Hypothalamus (tissue), 51 donors: ENCODE measurements at regions not wholly inside any gene's neighbourhood (a gene's known extent, or its start where the extent isn't known, plus 50 kb on each side); places are given as distances from the start of the nearest gene placed in this dataset.

Experiments
- DNase-seq, 51 donors: peaks; one replicate each; lab custom pipeline; 2025; lab: John Stamatoyannopoulos, UW

- no peak for DNase-seq
These were observed 567.4 kb upstream of the MKI67 start for GRCh38 chr10:128693493-128694131.

- DNase-seq, result no peak
These were observed 568.1 kb upstream of the MKI67 start for GRCh38 chr10:128694168-128694850.

DNA sequence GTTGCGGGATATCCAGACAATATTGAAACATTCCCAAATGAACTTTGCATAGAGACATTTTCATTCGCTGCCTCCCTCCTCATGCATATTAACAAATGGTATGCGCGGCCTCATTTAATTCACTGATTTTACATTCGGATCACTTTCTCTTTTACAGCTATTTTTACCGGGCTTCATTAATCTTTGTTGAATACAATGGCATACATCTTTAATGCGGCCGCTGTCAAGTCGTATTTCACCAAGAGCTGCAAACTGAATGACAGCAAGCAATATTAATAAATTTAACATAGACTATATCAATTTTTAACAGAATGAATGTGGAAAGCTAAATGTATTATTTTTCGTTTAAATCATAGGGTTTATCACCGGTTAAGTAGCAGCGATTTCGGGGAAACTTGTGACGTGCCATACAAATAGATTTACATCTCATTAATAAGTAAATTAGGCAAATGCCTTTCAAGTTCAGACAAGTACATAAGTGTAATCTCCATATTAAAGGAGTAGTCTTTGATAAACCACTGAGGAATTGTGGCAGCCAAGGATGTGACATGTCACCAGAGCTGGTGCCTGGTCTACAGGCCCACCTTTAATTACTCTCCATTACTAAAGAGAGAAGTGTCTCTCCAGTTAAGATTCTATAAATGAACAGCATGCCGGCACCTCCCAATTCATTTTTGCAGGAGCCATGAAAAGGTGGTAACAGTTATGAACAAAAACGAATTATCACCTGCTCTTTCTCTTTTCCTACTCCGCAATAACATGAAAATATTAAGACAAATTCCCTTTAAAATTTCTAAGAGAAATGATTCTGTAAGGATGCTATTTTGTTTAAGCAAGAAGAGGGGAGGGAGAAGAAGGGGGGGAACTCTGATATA, 568.9 kb upstream of the MKI67 start:
- no peak for DNase-seq

- DNase-seq, result no peak
These were observed 569.7 kb upstream of the MKI67 start for GRCh38 chr10:128695931-128696330.

GRCh38 chr10:128697437-128697836, 571.2 kb upstream of the MKI67 start:
- DNase-seq, result no peak

DNA sequence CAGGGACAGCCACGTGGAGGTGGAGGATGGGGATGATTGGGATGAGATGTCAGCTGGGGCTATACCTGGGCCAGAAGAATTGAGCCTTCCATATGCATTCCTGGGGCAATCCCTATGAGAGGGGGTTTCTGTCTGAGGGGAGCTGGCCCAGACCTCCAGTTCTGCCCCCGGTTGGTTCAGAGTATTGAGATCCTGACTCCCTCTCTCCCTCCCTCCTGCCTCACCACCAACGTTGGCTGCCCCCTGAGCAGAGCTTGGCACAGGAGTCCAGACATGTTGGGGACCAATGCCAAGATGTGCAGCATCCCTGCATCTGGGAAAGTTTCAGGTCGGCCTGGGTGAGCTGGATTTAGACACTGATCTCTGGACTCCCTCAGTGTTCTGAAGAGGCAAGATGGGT, 575.2 kb upstream of the MKI67 start:
- no peak for DNase-seq

DNA sequence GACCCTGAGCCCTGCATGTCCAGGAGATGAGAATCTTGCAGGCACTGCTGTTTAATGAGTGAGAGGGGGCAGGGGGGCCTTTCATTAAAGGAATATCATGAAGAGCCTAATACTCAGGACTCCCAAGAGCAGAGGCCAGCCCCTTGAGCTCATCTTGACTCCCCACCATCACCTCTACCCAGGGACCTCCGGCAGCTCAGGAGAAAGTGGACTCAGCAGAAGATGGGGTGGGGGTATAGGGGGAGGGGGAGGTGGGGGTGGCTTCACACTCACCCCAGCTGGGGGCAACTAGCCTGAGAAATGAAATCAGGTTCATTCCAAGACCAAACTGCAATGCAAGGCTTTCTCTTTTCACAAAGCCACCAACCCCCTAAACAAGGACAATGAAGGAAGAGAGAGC, 575.6 kb upstream of the MKI67 start:
- no peak for DNase-seq

- no peak for DNase-seq
These were observed 578.5 kb upstream of the MKI67 start for GRCh38 chr10:128704716-128705115.

GRCh38 chr10:128708182-128708581, 582.0 kb upstream of the MKI67 start:
- no peak for DNase-seq

DNA sequence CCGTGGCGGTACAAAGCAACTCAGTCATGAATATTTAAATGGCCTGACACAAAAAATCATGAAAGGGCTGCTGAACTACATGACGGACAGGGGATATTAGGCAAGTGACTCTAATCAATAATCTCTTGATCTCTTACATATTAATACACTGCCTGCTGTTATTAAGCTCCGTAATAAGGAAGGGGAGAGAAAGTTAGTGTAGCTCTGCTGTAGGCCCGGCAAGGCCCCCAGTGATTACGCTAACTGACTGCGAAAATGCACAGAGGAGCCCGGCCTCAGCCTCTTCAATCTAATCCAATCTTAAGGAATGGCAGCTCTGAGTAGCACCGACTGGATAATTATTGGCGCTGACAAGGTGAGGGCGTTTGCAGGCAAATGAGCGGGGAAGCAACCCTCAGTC, 583.5 kb upstream of the MKI67 start:
- DNase-seq, result no peak

DNA sequence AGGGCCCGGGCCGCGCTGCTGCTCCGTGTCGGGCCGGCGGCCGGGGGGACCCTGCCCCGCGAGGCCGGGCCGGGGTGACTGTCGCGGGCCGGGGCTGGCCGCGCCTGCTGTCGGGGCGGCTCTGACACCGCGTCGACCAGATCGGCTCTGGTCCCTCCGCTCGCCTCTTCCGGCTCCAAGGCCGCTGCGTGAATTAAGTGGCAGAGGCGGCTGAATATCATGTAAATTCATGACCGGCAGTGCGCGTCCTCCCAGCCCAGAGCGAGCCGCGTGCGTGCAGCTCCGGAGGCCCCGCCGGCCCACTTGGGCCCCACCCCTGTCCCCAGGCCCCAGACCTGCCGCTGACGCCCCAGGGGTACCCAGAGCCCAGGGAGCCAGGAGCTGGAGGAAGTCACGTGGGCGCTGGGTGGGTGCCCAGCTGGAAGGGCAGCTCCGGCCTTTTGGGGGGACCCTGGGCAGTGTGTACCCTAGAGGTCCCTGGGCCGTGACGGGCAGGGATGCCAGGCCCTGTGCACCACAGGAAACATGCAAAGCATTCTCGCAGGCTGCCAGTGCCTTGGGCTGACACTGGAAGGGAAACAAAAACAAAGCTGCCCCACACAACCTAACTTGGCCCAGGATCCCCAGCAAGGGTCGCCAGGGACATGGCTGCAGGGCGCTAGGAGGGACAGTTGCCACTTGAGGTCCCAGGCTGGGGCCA, 584.0 kb upstream of the MKI67 start:
- no peak for DNase-seq

GRCh38 chr10:128710798-128711183, 584.6 kb upstream of the MKI67 start:
- no peak for DNase-seq

- DNase-seq, result no peak
These were observed 585.6 kb upstream of the MKI67 start for GRCh38 chr10:128711806-128712205.

DNA sequence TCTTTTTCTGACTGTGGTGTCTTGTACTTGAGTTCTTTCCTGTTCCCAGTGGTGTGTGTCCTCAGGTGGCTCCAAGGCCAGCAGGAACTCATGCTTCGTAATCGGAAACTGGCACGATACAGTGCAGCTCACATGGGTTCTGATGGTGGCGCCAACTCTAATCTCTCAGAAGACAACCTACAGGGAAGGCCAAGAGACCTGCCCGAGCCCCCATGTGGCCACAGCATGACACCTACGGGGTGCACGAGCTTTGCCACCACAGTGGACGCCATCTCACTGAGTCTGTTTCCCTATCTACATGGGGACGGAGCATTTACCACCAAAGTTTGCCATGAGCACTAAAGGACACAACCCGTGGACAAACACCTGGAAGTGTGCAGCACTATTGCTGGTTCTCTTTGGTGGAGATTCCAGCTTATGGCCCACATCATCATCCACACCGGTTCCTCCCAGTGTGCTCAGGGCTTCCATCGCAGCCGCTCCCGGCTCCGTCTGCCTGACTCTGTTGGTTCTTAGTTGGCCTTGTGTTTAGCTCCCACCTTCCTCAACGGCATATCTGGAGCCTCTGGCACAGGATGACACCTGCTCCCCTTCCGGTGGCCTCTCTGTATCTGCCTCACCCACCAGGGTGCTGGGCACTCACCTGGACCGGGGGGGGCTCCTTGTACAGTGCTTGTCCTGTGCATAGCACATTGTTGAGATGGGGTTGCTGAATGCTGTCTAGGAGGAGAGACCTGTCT, 586.6 kb upstream of the MKI67 start:
- no peak for DNase-seq

- DNase-seq, result no peak
These were observed 587.2 kb upstream of the MKI67 start for GRCh38 chr10:128713471-128713870.

DNA sequence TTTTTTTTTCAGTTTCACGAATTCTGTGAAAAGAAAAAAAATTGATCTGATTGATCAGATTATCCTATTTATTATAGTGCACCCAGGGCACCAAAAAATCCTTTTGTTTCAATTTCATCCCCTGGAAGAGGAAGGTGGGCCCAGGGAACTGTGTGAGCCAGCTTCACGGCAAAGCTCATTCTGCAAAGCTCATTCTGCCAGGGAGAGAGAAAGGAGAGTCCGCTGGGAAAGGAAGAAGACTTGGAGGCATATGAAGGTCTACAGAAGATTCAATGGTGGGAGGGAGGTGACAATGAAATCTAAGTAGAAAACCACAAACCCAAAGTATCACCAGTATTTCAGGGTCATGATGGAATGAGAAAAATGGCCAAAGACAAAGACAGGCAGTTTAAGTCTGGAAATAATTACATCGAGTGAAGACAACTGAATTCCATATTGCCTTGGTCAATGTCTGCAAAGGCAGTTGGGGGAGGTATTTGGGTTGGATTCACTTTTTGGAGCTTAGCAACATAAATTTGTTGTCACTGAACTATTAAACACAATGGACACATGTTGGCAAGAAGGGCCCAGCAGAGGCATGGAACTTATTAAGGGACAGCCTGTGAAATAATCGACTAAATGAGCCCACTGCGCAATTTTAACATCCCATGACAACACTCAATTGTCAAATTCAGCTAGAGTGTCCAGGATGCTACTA, 587.8 kb upstream of the MKI67 start:
- no peak for DNase-seq

GRCh38 chr10:128714644-128715415, 588.6 kb upstream of the MKI67 start:
- no peak for DNase-seq

- DNase-seq, result no peak
These were observed 590.0 kb upstream of the MKI67 start for GRCh38 chr10:128716181-128716580.

DNA sequence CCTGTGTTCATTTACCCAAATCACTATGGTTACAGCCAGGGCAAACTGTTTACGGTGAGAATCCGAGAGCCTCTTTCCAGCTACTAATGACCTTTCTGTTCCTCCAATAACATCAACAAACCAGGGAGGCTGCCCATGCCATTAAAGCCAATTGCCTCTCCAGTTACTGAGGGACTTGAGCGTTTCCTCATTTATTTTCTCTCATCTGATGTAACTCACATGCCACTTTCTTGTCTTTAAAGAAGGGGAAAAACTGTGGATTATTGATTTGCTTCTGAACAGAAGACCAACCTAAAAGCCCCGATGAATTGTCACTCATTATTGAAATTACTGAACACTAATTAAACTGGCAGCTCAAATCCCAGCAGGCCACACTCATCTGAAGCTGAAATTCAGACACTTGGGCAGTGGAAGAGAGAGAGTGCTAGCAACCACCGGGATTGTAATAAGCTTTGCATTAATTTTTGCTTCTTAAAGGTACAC, 595.8 kb upstream of the MKI67 start:
- DNase-seq, result no peak
